CD4-positive, alpha-beta T cell treated with Interleukin-4 for 1 hour (primary cell): ENCODE measurements at regions not wholly inside any gene's neighbourhood (a gene's known extent, or its start where the extent isn't known, plus 50 kb on each side); places are given as distances from the start of the nearest gene placed in this dataset.
"Not testable (repeated sequence)": the region's sequence is repeated elsewhere in the genome, so short reads cannot be mapped to it uniquely, and the experiment has no call there.

Experiments used
- DNase-seq, 2 donors: peaks; one replicate each; pipeline ENCODE4 v3.0.0-alpha.2; 2020 to 2022

- no peak for DNase-seq
These were observed 381.5 kb upstream of the STXBP6 start for GRCh38 chr14:25431211-25432076.

- no peak for DNase-seq
These were observed 380.9 kb upstream of the STXBP6 start for GRCh38 chr14:25430808-25431207.

DNA sequence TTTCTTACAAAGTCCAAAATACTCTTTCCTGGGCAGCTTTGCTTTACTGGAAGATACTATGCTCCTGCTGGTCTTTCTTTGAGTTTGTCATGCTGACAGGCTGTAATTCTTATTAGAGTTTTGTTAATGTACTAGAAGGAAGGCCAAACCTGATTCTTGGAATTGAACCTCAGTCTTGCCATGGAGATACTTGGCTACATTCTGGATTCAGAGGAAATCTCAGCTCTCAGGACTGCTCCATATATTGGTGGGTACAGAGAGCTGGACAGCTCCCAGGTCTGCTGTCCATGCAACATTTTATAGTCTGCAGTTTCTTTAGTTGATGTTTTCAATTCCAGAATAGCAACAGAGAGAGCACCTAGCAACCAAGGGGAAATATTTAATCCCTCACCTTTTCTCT lies 363.1 kb upstream of the STXBP6 start:
- DNase-seq: no peak

DNA sequence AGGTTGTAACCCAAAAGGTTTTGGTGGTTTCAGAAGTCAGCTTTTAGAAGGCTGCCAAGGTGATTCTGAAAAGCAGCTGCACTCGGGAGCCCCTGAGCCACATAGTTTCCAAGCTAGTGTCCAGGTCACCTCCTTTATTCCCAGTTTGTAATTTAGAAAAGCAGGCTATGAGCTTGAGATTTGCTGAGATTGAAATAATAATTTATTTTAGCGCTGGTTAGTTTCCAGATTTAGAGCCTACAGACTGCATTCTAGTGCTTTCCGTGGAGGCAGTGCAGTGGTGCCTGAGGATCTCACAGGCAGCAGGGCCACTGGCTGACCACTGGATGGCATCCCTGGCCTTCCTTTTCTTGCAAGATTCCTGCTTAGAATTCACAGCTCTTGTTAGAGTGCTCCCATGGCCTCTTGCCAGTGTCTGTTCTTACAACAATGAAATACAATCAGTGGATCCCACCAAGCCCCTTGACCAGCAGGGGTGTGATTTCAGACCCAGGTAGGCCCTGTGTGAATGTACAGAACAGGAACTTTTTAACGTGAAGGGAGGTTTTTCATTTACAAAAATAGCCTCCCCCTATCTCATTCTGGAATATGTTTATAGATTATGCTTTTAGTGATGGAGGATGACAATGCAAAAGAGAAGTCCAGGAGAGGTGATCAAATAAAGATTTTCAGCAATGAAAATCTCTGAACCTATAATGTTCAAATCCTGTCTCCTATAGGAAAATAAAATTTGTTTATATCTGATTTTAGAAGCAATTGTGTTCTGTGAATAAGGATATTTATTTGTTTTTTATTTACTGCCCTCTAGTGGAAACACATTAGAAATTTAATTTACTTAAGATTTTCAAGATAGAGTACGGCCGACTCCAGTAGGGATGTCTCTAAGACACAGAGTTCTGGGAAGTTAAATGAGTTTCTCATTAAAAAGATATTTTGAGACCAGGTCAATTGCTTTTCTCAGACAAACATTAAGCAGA lies 362.1 kb upstream of the STXBP6 start:
- DNase-seq: no peak

GRCh38 chr14:25406818-25407217 lies 356.9 kb upstream of the STXBP6 start:
- DNase-seq: peak in 1 of 2 donors; percentile 7

- DNase-seq: peak; percentile 13 to 34
These were observed 350.8 kb upstream of the STXBP6 start for GRCh38 chr14:25400607-25401206.

GRCh38 chr14:25396128-25396527 lies 346.2 kb upstream of the STXBP6 start:
- DNase-seq: no peak

- DNase-seq: no peak
These were observed 344.9 kb upstream of the STXBP6 start for GRCh38 chr14:25394791-25395391.

GRCh38 chr14:25394356-25394755 lies 344.4 kb upstream of the STXBP6 start:
- no peak for DNase-seq

GRCh38 chr14:25389948-25390347 lies 340.0 kb upstream of the STXBP6 start:
- no peak for DNase-seq

DNA sequence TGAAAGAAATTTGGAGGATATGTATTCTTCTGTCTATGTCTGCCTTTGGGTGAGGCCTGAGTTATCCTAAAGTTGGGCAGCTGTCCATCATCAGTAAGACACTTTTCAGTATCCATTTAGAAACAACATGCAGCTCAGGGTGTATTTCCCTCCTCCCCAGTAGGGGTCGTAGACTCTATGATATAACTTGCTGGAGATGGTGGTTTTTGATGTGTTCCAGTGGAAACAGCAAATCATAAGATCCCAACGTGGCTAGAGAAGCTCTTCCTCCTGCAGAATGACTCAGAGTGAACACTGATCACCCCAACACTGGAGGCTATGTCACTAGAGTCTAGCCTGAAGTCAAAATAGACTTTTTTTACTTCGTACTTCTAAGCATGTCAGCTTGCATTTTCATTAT lies 331.6 kb upstream of the STXBP6 start:
- no peak for DNase-seq

DNA sequence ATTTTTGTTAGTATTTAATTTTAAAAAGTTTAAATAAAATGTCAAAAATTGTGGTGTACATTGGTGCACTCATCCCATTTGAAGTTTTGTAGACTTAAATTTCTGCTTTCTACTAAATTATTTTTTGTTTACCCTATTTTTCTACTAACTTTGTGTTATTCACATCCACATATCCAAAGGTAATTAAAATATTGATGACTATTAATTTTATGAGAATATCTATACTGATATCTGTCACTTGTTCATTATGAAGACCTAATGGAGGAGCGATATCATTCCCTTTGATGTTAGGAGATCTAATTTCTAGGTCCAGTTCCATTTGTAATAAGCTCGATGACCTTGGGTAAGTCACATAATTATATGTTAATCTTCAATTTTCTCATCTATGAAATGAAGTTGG lies 325.7 kb upstream of the STXBP6 start:
- no peak for DNase-seq

DNA sequence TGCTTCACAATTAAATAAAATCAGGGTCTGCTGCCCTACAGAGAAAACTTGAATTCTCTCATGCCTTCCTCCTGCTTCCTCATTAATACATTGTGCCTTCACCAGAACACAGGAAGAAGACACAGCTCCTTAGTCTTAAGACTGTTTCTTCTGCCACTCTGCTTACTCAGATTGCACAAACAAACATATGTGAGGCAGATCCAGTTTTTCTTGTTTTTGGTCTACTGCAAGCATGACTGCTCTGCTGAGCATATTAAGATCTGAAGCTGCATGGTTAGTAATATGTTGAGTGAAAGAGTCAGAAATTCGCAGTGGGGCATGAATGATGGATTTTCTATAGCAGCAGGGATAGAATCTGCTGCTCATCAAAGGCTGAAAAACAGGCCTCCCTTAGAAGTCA lies 321.1 kb upstream of the STXBP6 start:
- no peak for DNase-seq

DNA sequence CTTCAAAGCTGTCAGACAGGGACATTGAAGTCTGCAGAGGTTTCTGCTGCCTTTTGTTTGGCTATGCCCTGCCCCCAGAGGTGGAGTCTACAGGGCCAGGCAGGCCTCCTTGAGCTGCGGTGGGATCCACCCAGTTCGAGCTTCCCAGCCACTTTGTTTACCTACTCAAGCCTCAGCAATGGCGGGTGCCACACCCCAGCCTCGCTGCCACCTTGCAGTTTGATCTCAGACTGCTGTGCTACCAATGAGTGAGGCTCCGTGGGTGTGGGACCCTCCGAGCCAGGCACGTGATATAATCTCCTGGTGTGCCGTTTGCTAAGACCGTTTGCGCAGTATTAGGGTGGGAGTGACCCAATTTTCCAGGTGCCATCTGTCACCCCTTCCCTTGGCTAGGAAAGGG lies 320.1 kb upstream of the STXBP6 start:
- DNase-seq: not testable (repeated sequence)

GRCh38 chr14:25358330-25358729 lies 308.4 kb upstream of the STXBP6 start:
- DNase-seq: no peak

DNA sequence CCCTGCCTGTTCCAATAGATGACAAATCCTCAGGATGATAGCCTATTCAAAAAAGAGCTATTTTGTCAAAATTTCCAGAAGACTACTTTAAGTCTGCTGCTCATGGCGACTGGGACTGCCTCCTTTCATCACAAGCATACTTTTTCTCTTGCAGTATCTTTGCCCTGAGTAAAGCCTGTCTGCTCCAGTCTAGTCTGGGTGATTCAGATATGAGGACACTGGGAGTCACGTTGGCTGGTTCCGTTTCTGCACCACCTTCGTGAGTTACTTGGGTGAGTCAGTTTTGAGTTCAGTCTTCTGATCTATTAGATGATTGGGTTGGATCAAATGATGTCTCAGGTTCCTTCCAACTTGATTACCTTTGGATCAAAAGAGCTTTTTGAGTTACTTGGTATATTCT lies 301.3 kb upstream of the STXBP6 start:
- no peak for DNase-seq

- DNase-seq: no peak
These were observed 300.9 kb upstream of the STXBP6 start for GRCh38 chr14:25350802-25351201.

GRCh38 chr14:25350021-25350420 lies 300.1 kb upstream of the STXBP6 start:
- no peak for DNase-seq

- DNase-seq: no peak
These were observed 299.3 kb upstream of the STXBP6 start for GRCh38 chr14:25349269-25349668.

GRCh38 chr14:25340882-25341281 lies 290.9 kb upstream of the STXBP6 start:
- no peak for DNase-seq

GRCh38 chr14:25322784-25323183 lies 272.8 kb upstream of the STXBP6 start:
- DNase-seq: no peak

DNA sequence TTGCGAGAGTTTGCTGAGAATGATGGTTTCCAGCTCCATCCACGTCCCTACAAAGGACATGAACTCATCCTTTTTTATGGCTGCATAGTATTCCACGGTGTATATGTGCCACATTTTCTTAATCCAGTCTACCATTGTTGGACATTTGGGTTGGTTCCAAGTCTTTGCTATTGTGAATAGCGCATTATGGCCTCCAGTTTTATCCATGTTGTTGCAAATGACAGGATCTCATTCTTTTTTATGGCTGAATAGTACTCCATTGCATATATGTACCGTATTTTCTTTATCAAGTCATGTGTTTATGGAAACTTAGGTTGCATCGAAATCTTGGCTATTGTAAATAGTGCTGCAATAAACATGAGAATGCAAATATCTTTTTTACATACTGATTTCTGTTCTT lies 266.1 kb upstream of the STXBP6 start:
- DNase-seq: not testable (repeated sequence)

- DNase-seq: no peak
These were observed 258.3 kb upstream of the STXBP6 start for GRCh38 chr14:25308244-25308643.
